ENCODE measurements at regions not wholly inside any gene's neighbourhood (a gene's known extent, or its start where the extent isn't known, plus 50 kb on each side); places are given as distances from the start of the nearest gene placed in this dataset.

- no peak overlapping the region for H3K4me3 ChIP-seq (replicated peaks in 1 of 3; ENCODE audit: insufficient read depth in 1 of 3, low read depth in 2 of 3, low read length in 3 of 3)
- no peak overlapping the region for H3K9ac ChIP-seq (ENCODE audit: insufficient read depth, low read depth, low read length)
- ChIA-PET CTCF (ENCODE audit: low intra/inter-chr PET ratio, low total read pairs) (no interaction called here), POLR2A (no interaction called here)
- 6% methylated on average over 2 of the region's 2 CpGs for WGBS (ENCODE audit: low lambda C conversion rate)
- H3K27ac ChIP-seq (ENCODE audit: extremely low read length, insufficient read depth, low read length): no peak overlapping the region
- H3K4me2 ChIP-seq (ENCODE audit: low read depth, low read length): 0 out of 2 replicates have a peak overlapping the region, but pooled peaks have one; percentile 2
- DNase-seq (ENCODE audit: low spot score) (no peak), ATAC-seq (peak; percentile 61), FAIRE-seq (no peak)
- no peaks in the 10 kb centered on the region for H3K79me2 ChIP-seq (ENCODE audit: insufficient read depth, low read length)
- no peaks in the 10 kb centered on the region for H4K20me1 ChIP-seq (ENCODE audit: insufficient read depth, low read length)
- H3K4me1 ChIP-seq (ENCODE audit: insufficient read depth, low read length): peaks cover 17% of the 10 kb centered on the region
- H3K9me3 ChIP-seq (ENCODE audit: low read length): no peaks in the 10 kb centered on the region
- BruUV-seq (replicated peaks): no TSS peak
- no peaks in the 10 kb centered on the region for H3K36me3 ChIP-seq (replicated peaks in 1 of 2; ENCODE audit: control insufficient read depth in 1 of 2, insufficient read depth in 2 of 2, low read length in 2 of 2)
- H2AFZ ChIP-seq (ENCODE audit: low read length): no peak overlapping the region
- peaks cover 0 to 3% of the 10 kb centered on the region in 2 experiments; a peak in 1 of 5 replicates for H3K27me3 ChIP-seq (ENCODE audit: control insufficient read depth in 1 of 2, insufficient read depth in 2 of 2, low read length in 2 of 2)
- in situ Hi-C loops (cut with HindIII; ENCODE audit: extremely low pct_ligation_motif_present, low pct_unique_long_range_greater_than_20kb) (no loop called here), intact Hi-C loops (cut with micrococcal nuclease; ENCODE audit: unreplicated experiment) (no loop called here)
- no peak for TF ChIP-seq ZNF512B (CRISPR knock-in tag; IDR thresholded peaks at IDR 0.05; ENCODE audit: borderline replicate concordance)
- TF ChIP-seq CEBPB (IDR thresholded peaks at IDR 0.05; ENCODE audit: borderline replicate concordance, low read depth, low read length): peak; percentile 40; the same call in 1 of the 2 replicates
- 0 out of 2 replicates have a peak, but pooled peaks have one; percentile 60 for TF ChIP-seq TGIF2 (CRISPR knock-in tag; IDR thresholded peaks at IDR 0.05)
- TF ChIP-seq RARA (CRISPR knock-in tag; IDR thresholded peaks at IDR 0.05): 0 out of 2 replicates have a peak, but pooled peaks have one; percentile 50
- TF ChIP-seq ZBTB26 (CRISPR knock-in tag; IDR thresholded peaks at IDR 0.05; ENCODE audit: borderline replicate concordance): no peak
- no peak for TF ChIP-seq ZNF281 (CRISPR knock-in tag; IDR thresholded peaks at IDR 0.05; ENCODE audit: borderline replicate concordance)
- no peak for TF ChIP-seq ZNF704 (CRISPR knock-in tag; IDR thresholded peaks at IDR 0.05; ENCODE audit: borderline replicate concordance)
- no peak for TF ChIP-seq ZBTB4 (CRISPR knock-in tag; IDR thresholded peaks at IDR 0.05; ENCODE audit: borderline replicate concordance)
- TF ChIP-seq SAP130 (CRISPR knock-in tag; IDR thresholded peaks at IDR 0.05; ENCODE audit: low read depth): peak; percentile 36; the same call in 1 of the 2 replicates
- TF ChIP-seq ZNF263 (CRISPR knock-in tag; IDR thresholded peaks at IDR 0.05): peak; percentile 95
- peak; percentile 23; the same call in 1 of the 2 replicates for TF ChIP-seq THAP11 (CRISPR knock-in tag; IDR thresholded peaks at IDR 0.05)
- no peak for TF ChIP-seq ZNF546 (CRISPR knock-in tag; conservative IDR thresholded peaks at IDR 0.05)
- TF ChIP-seq KLF16 (CRISPR knock-in tag; IDR thresholded peaks at IDR 0.05): no peak
These were observed 140.0 kb upstream of the FOXN2 start for GRCh38 chr2:48174503-48174902.
